ENCODE measurements at regions not wholly inside any gene's neighbourhood (a gene's known extent, or its start where the extent isn't known, plus 50 kb on each side); places are given as distances from the start of the nearest gene placed in this dataset.

- no peaks in the 10 kb centered on the region for H3K4me1 ChIP-seq (ENCODE audit: insufficient read depth)
- H3K9me2 ChIP-seq (ENCODE audit: insufficient read depth), result no peaks in the 10 kb centered on the region
- Mint-ChIP-seq H3K27me3 (ENCODE audit: insufficient read depth, low read depth, poor library complexity) (peaks cover 6% of the 10 kb centered on the region), H3K4me3 (no peak overlapping the region), H3K36me3 (ENCODE audit: low read depth) (no peaks in the 10 kb centered on the region), H3K4me1 (peaks cover 6% of the 10 kb centered on the region), H3K9me3 (no peaks in the 10 kb centered on the region), H3K27ac (no peak overlapping the region)
- TF ChIP-seq POLR2AphosphoS5 (IDR thresholded peaks at IDR 0.05; ENCODE audit: low read depth), result no peak
- no peak for TF ChIP-seq CREB1 (CRISPR knock-in tag; IDR thresholded peaks at IDR 0.05; ENCODE audit: low read depth)
- no peak for TF ChIP-seq JUNB (IDR thresholded peaks at IDR 0.05; ENCODE audit: unreplicated experiment)
- no peak for TF ChIP-seq EZH2phosphoT487 (IDR thresholded peaks at IDR 0.05; ENCODE audit: unreplicated experiment)
- no peak for TF ChIP-seq ETS1 (IDR thresholded peaks at IDR 0.05)
- no peak for TF ChIP-seq STAT1 (IDR thresholded peaks at IDR 0.05; ENCODE audit: unreplicated experiment)
- no peak for TF ChIP-seq REST (IDR thresholded peaks at IDR 0.05; ENCODE audit: unreplicated experiment)
- no peak for TF ChIP-seq EZH2 (IDR thresholded peaks at IDR 0.05; ENCODE audit: low read depth, unreplicated experiment)
- TF ChIP-seq ZNF114 (CRISPR knock-in tag; IDR thresholded peaks at IDR 0.05), result no peak
- TF ChIP-seq, protein P1, sequence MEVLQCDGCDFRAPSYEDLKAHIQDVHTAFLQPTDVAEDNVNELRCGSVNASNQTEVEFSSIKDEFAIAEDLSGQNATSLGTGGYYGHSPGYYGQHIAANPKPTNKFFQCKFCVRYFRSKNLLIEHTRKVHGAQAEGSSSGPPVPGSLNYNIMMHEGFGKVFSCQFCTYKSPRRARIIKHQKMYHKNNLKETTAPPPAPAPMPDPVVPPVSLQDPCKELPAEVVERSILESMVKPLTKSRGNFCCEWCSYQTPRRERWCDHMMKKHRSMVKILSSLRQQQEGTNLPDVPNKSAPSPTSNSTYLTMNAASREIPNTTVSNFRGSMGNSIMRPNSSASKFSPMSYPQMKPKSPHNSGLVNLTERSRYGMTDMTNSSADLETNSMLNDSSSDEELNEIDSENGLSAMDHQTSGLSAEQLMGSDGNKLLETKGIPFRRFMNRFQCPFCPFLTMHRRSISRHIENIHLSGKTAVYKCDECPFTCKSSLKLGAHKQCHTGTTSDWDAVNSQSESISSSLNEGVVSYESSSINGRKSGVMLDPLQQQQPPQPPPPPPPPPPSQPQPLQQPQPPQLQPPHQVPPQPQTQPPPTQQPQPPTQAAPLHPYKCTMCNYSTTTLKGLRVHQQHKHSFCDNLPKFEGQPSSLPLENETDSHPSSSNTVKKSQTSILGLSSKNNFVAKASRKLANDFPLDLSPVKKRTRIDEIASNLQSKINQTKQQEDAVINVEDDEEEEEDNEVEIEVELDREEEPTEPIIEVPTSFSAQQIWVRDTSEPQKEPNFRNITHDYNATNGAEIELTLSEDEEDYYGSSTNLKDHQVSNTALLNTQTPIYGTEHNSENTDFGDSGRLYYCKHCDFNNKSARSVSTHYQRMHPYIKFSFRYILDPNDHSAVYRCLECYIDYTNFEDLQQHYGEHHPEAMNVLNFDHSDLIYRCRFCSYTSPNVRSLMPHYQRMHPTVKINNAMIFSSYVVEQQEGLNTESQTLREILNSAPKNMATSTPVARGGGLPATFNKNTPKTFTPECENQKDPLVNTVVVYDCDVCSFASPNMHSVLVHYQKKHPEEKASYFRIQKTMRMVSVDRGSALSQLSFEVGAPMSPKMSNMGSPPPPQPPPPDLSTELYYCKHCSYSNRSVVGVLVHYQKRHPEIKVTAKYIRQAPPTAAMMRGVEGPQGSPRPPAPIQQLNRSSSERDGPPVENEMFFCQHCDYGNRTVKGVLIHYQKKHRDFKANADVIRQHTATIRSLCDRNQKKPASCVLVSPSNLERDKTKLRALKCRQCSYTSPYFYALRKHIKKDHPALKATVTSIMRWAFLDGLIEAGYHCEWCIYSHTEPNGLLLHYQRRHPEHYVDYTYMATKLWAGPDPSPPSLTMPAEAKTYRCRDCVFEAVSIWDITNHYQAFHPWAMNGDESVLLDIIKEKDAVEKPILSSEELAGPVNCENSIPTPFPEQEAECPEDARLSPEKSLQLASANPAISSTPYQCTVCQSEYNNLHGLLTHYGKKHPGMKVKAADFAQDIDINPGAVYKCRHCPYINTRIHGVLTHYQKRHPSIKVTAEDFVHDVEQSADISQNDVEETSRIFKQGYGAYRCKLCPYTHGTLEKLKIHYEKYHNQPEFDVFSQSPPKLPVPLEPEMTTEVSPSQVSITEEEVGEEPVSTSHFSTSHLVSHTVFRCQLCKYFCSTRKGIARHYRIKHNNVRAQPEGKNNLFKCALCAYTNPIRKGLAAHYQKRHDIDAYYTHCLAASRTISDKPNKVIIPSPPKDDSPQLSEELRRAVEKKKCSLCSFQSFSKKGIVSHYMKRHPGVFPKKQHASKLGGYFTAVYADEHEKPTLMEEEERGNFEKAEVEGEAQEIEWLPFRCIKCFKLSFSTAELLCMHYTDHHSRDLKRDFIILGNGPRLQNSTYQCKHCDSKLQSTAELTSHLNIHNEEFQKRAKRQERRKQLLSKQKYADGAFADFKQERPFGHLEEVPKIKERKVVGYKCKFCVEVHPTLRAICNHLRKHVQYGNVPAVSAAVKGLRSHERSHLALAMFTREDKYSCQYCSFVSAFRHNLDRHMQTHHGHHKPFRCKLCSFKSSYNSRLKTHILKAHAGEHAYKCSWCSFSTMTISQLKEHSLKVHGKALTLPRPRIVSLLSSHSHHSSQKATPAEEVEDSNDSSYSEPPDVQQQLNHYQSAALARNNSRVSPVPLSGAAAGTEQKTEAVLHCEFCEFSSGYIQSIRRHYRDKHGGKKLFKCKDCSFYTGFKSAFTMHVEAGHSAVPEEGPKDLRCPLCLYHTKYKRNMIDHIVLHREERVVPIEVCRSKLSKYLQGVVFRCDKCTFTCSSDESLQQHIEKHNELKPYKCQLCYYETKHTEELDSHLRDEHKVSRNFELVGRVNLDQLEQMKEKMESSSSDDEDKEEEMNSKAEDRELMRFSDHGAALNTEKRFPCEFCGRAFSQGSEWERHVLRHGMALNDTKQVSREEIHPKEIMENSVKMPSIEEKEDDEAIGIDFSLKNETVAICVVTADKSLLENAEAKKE (CRISPR knock-in tag; IDR thresholded peaks at IDR 0.05), result no peak
- no peak for TF ChIP-seq ZNF331 (CRISPR knock-in tag; IDR thresholded peaks at IDR 0.05; ENCODE audit: low read depth)
- no peak for TF ChIP-seq NANOG (IDR thresholded peaks at IDR 0.05; ENCODE audit: borderline replicate concordance)
- TF ChIP-seq, protein P2, sequence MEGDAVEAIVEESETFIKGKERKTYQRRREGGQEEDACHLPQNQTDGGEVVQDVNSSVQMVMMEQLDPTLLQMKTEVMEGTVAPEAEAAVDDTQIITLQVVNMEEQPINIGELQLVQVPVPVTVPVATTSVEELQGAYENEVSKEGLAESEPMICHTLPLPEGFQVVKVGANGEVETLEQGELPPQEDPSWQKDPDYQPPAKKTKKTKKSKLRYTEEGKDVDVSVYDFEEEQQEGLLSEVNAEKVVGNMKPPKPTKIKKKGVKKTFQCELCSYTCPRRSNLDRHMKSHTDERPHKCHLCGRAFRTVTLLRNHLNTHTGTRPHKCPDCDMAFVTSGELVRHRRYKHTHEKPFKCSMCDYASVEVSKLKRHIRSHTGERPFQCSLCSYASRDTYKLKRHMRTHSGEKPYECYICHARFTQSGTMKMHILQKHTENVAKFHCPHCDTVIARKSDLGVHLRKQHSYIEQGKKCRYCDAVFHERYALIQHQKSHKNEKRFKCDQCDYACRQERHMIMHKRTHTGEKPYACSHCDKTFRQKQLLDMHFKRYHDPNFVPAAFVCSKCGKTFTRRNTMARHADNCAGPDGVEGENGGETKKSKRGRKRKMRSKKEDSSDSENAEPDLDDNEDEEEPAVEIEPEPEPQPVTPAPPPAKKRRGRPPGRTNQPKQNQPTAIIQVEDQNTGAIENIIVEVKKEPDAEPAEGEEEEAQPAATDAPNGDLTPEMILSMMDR (conservative IDR thresholded peaks at IDR 0.05; ENCODE audit: low read depth in 2 of 2), result no peak
- no peak overlapping the region for H3K4me3 ChIP-seq
- H3K4me2 ChIP-seq, result no peak overlapping the region
- H3K79me2 ChIP-seq (replicated peaks; ENCODE audit: insufficient read depth), result no peaks in the 10 kb centered on the region
- no peak overlapping the region for H2AFZ ChIP-seq
- DNase-seq (ENCODE audit: low spot score) (no peak), ATAC-seq (no peak)
- no peaks in the 10 kb centered on the region for H3K27me3 ChIP-seq (ENCODE audit: insufficient read depth)
- no peaks in the 10 kb centered on the region for H4K20me1 ChIP-seq (replicated peaks; ENCODE audit: insufficient read depth)
- no peak overlapping the region for H3K27ac ChIP-seq (ENCODE audit: low read depth)
- H3K36me3 ChIP-seq (ENCODE audit: insufficient read depth), result no peaks in the 10 kb centered on the region
- no peaks in the 10 kb centered on the region for H3F3A ChIP-seq (replicated peaks; ENCODE audit: low read depth)
These were observed 505.6 kb downstream of the BUD13 start for GRCh38 chr11:116267146-116267545.
